ENCODE measurements at regions not wholly inside any gene's neighbourhood (a gene's known extent, or its start where the extent isn't known, plus 50 kb on each side); places are given as distances from the start of the nearest gene placed in this dataset.

DNA sequence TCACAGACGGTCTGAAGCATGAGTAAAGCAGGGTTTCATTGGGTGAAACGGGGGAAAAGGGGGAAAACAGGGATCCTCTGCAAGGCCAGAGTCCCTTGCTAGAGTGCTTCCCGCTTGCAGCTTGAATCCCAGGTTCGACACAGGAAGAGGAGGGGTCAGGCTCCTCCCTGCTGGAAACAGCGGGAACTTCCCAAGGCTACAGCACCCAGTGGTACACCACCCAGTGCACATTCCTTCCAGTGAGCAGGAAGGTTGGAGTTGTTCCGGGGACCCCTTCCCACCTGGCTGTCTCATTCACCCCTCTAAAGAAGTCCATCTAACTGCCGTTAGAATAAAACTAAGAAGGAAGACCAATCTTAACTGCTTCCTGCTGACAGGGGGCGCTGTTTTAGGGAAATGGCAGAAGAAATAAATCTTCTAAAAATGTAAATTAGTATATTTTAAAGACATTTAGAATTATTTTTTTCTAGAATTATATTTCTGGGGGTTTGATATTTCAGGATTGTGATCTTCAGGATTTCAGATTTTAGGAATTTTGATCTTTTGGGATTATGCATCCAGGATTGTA lies 230.9 kb downstream of the RBM43 start:
- H3K36me3 Mint-ChIP-seq, result no peaks in the 10 kb centered on the region
- ChIA-PET CTCF (ENCODE audit: partially characterized antibody) (no interaction called here), POLR2A (ENCODE audit: partially characterized antibody) (no interaction called here)
- no peaks in the 10 kb centered on the region for H3K36me3 ChIP-seq (ENCODE audit: insufficient read depth, low read length)
- H3K4me3 Mint-ChIP-seq, result no peak overlapping the region
- no peak overlapping the region for H3K27ac Mint-ChIP-seq
- no peak for DNase-seq
- H3K9me3 ChIP-seq (ENCODE audit: control insufficient read depth in 1 of 2, low read length in 2 of 2), result no peaks in the 10 kb centered on the region
- no peaks in the 10 kb centered on the region for H3K27me3 ChIP-seq (ENCODE audit: insufficient read depth, low read length)
- H3K27me3 Mint-ChIP-seq, result peaks cover 8 to 14% of the 10 kb centered on the region in 2 donors
- H3K4me1 ChIP-seq (ENCODE audit: insufficient read depth, low read length), result no peaks in the 10 kb centered on the region
- intact Hi-C loops (cut with micrococcal nuclease), result no loop called here
- no peaks in the 10 kb centered on the region for H3K9me3 Mint-ChIP-seq
- H3K4me3 ChIP-seq (ENCODE audit: low read length in 2 of 2), result no peak overlapping the region
- peaks cover 0 to 12% (median 6%) of the 10 kb centered on the region in 4 donors for H3K4me1 Mint-ChIP-seq
- H3K27ac ChIP-seq (ENCODE audit: low read depth, low read length), result no peak overlapping the region

GRCh38 chr2:151029406-151030157 lies 232.1 kb downstream of the RBM43 start:
- Histone ChIP-seq H3K4me3 (ENCODE audit: low read length in 2 of 2) (no peak overlapping the region), H3K9me3 (ENCODE audit: control insufficient read depth in 1 of 2, low read length in 2 of 2) (no peaks in the 10 kb centered on the region), H3K36me3 (ENCODE audit: insufficient read depth, low read length) (no peaks in the 10 kb centered on the region), H3K4me1 (ENCODE audit: insufficient read depth, low read length) (no peaks in the 10 kb centered on the region), H3K27me3 (ENCODE audit: insufficient read depth, low read length) (no peaks in the 10 kb centered on the region), H3K27ac (ENCODE audit: low read depth, low read length) (no peak overlapping the region)
- POLR2A ChIA-PET (ENCODE audit: partially characterized antibody), result no interaction called here
- H3K4me3 Mint-ChIP-seq, result peak overlapping the region in 2 of 8 donors; percentile 50 to 74
- DNase-seq, result no peak
- peaks cover 0 to 12% (median 6%) of the 10 kb centered on the region in 4 donors for H3K4me1 Mint-ChIP-seq
- intact Hi-C loops (cut with micrococcal nuclease), result no loop called here
- no peaks in the 10 kb centered on the region for H3K9me3 Mint-ChIP-seq
- H3K27ac Mint-ChIP-seq, result no peak overlapping the region
- no peaks in the 10 kb centered on the region for H3K36me3 Mint-ChIP-seq
- H3K27me3 Mint-ChIP-seq, result peaks cover 3 to 10% of the 10 kb centered on the region in 2 donors
- CTCF ChIA-PET (ENCODE audit: partially characterized antibody), result no interaction called here

DNA sequence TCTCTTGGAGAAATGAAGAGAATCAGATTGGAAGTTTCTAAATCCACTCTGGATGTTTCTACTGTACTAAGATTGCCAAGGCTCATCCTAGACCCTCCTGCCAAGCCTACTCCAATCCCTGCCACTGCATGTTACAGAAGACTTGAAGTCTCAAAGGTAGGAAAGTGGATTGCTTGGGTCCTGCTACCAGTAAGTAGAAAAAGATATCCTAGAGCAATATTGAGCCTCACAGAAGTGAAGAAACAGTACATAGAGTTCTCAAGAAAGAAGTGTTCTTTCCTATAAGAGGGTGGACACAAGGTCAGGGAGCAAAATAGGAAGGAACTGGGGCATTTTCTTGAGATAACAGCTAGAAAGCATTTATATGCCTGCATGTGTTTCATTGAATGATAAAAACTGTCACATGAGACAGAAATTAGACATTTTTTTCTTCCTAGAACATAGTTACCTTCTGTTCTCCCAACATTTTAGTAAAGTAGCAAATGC lies 232.9 kb downstream of the RBM43 start:
- CTCF ChIA-PET (ENCODE audit: partially characterized antibody), result no interaction called here
- intact Hi-C loops (cut with micrococcal nuclease), result no loop called here
- H3K4me3 Mint-ChIP-seq, result no peak overlapping the region
- DNase-seq, result no peak
- H3K4me1 Mint-ChIP-seq, result peaks cover 0 to 12% (median 6%) of the 10 kb centered on the region in 4 donors
- Histone ChIP-seq H3K27me3 (ENCODE audit: insufficient read depth, low read length) (no peaks in the 10 kb centered on the region), H3K4me1 (ENCODE audit: insufficient read depth, low read length) (no peaks in the 10 kb centered on the region), H3K36me3 (ENCODE audit: insufficient read depth, low read length) (no peaks in the 10 kb centered on the region), H3K9me3 (ENCODE audit: control insufficient read depth in 1 of 2, low read length in 2 of 2) (no peaks in the 10 kb centered on the region), H3K27ac (ENCODE audit: low read depth, low read length) (no peak overlapping the region), H3K4me3 (ENCODE audit: low read length in 2 of 2) (no peak overlapping the region)
- H3K27ac Mint-ChIP-seq, result no peak overlapping the region
- H3K36me3 Mint-ChIP-seq, result no peaks in the 10 kb centered on the region
- no peaks in the 10 kb centered on the region for H3K9me3 Mint-ChIP-seq
- POLR2A ChIA-PET (ENCODE audit: partially characterized antibody), result no interaction called here
- peaks cover 3 to 10% of the 10 kb centered on the region in 2 donors for H3K27me3 Mint-ChIP-seq

GRCh38 chr2:151027151-151027550 lies 234.5 kb downstream of the RBM43 start:
- POLR2A ChIA-PET (ENCODE audit: partially characterized antibody), result no interaction called here
- no peak overlapping the region for H3K4me3 Mint-ChIP-seq

GRCh38 chr2:151025816-151026215 lies 235.8 kb downstream of the RBM43 start:
- CTCF ChIA-PET (ENCODE audit: partially characterized antibody), result no interaction called here
- intact Hi-C loops (cut with micrococcal nuclease), result no loop called here
- H3K36me3 ChIP-seq (ENCODE audit: insufficient read depth, low read length), result no peaks in the 10 kb centered on the region
- Mint-ChIP-seq H3K36me3 (no peaks in the 10 kb centered on the region), H3K4me1 (peaks cover 0 to 12% (median 6%) of the 10 kb centered on the region in 4 donors), H3K27ac (no peak overlapping the region), H3K27me3 (peaks cover 0 to 4% of the 10 kb centered on the region in 2 donors), H3K4me3 (no peak overlapping the region), H3K9me3 (no peaks in the 10 kb centered on the region)
- no peak overlapping the region for H3K27ac ChIP-seq (ENCODE audit: low read depth, low read length)
- H3K27me3 ChIP-seq (ENCODE audit: insufficient read depth, low read length), result no peaks in the 10 kb centered on the region
- DNase-seq, result no peak
- no peak overlapping the region for H3K4me3 ChIP-seq (ENCODE audit: low read length in 2 of 2)
- no peaks in the 10 kb centered on the region for H3K4me1 ChIP-seq (ENCODE audit: insufficient read depth, low read length)
- no peaks in the 10 kb centered on the region for H3K9me3 ChIP-seq (ENCODE audit: control insufficient read depth in 1 of 2, low read length in 2 of 2)
- POLR2A ChIA-PET (ENCODE audit: partially characterized antibody), result no interaction called here

More at GRCh38 chr2:151027151-151027550, 234.5 kb downstream of the RBM43 start:
- peaks cover 3 to 4% of the 10 kb centered on the region in 2 donors for H3K27me3 Mint-ChIP-seq
- Histone ChIP-seq H3K4me1 (ENCODE audit: insufficient read depth, low read length) (no peaks in the 10 kb centered on the region), H3K36me3 (ENCODE audit: insufficient read depth, low read length) (no peaks in the 10 kb centered on the region), H3K27ac (ENCODE audit: low read depth, low read length) (no peak overlapping the region), H3K9me3 (ENCODE audit: control insufficient read depth in 1 of 2, low read length in 2 of 2) (no peaks in the 10 kb centered on the region), H3K27me3 (ENCODE audit: insufficient read depth, low read length) (no peaks in the 10 kb centered on the region), H3K4me3 (ENCODE audit: low read length in 2 of 2) (no peak overlapping the region)
- H3K9me3 Mint-ChIP-seq, result no peaks in the 10 kb centered on the region
- CTCF ChIA-PET (ENCODE audit: partially characterized antibody), result no interaction called here
- H3K4me1 Mint-ChIP-seq, result peaks cover 0 to 12% (median 6%) of the 10 kb centered on the region in 4 donors
- H3K27ac Mint-ChIP-seq, result no peak overlapping the region
- DNase-seq, result no peak
- H3K36me3 Mint-ChIP-seq, result no peaks in the 10 kb centered on the region
- intact Hi-C loops (cut with micrococcal nuclease), result no loop called here

DNA sequence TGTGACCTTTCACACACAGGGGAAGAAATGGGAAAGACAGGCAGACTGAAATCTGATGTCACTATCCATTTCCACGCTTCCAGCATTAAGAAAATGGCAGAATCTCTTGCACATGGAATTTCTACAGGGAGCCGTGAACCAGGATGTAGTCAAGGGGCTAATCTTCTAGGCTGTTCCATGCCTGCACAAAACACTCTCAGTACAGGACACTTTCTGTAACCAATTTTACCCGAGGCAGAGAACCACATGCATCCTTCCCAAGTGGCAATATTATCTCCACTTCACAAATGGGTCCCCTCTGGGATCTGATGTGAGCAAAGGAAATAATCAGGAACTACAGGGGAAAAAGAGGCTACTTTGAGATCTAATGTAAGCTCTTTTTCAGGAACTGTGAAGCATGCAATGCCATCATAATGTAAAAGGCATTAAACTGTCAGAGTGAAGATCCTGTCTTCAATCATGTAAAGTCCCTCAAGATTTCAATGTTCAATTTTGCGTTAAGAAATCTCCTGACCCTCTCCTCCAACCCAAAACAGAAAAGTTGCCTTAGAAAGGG lies 236.9 kb downstream of the RBM43 start:
- Mint-ChIP-seq H3K4me1 (peaks cover 0 to 6% (median 4%) of the 10 kb centered on the region in 4 donors), H3K4me3 (no peak overlapping the region), H3K36me3 (no peaks in the 10 kb centered on the region), H3K9me3 (peaks cover 0 to 3% (median 0%) of the 10 kb centered on the region in 8 donors), H3K27me3 (peaks cover 3 to 4% of the 10 kb centered on the region in 2 donors), H3K27ac (no peak overlapping the region)
- DNase-seq, result no peak
- H3K36me3 ChIP-seq (ENCODE audit: insufficient read depth, low read length), result no peaks in the 10 kb centered on the region
- ChIA-PET CTCF (ENCODE audit: partially characterized antibody) (no interaction called here), POLR2A (ENCODE audit: partially characterized antibody) (no interaction called here)
- H3K27ac ChIP-seq (ENCODE audit: low read depth, low read length), result no peak overlapping the region
- H3K4me3 ChIP-seq (ENCODE audit: low read length in 2 of 2), result no peak overlapping the region
- H3K27me3 ChIP-seq (ENCODE audit: insufficient read depth, low read length), result no peaks in the 10 kb centered on the region
- H3K9me3 ChIP-seq (ENCODE audit: control insufficient read depth in 1 of 2, low read length in 2 of 2), result no peaks in the 10 kb centered on the region
- H3K4me1 ChIP-seq (ENCODE audit: insufficient read depth, low read length), result no peaks in the 10 kb centered on the region
- intact Hi-C loops (cut with micrococcal nuclease), result no loop called here

- no peak overlapping the region for H3K4me3 Mint-ChIP-seq
- H3K27ac ChIP-seq (ENCODE audit: low read depth, low read length), result no peak overlapping the region
- H3K36me3 Mint-ChIP-seq, result no peaks in the 10 kb centered on the region
- no peak for DNase-seq
- H3K9me3 ChIP-seq (ENCODE audit: control insufficient read depth in 1 of 2, low read length in 2 of 2), result no peaks in the 10 kb centered on the region
- POLR2A ChIA-PET (ENCODE audit: partially characterized antibody), result no interaction called here
- H3K27me3 Mint-ChIP-seq, result peaks cover 3 to 4% of the 10 kb centered on the region in 2 donors
- H3K36me3 ChIP-seq (ENCODE audit: insufficient read depth, low read length), result no peaks in the 10 kb centered on the region
- H3K4me1 ChIP-seq (ENCODE audit: insufficient read depth, low read length), result no peaks in the 10 kb centered on the region
- no peaks in the 10 kb centered on the region for H3K27me3 ChIP-seq (ENCODE audit: insufficient read depth, low read length)
- no peak overlapping the region for H3K4me3 ChIP-seq (ENCODE audit: low read length in 2 of 2)
- intact Hi-C loops (cut with micrococcal nuclease), result no loop called here
- CTCF ChIA-PET (ENCODE audit: partially characterized antibody), result no interaction called here
- no peaks in the 10 kb centered on the region for H3K4me1 Mint-ChIP-seq
- H3K9me3 Mint-ChIP-seq, result peaks cover 0 to 11% (median 3%) of the 10 kb centered on the region in 8 donors
- no peak overlapping the region for H3K27ac Mint-ChIP-seq
These were observed 239.8 kb downstream of the RBM43 start for GRCh38 chr2:151021747-151022452.

Data from CD4-positive, alpha-beta memory T cell (primary cell).